CD8-positive, alpha-beta memory T cell (primary cell): ENCODE measurements at regions not wholly inside any gene's neighbourhood (a gene's known extent, or its start where the extent isn't known, plus 50 kb on each side); places are given as distances from the start of the nearest gene placed in this dataset.

ENCODE experiments used
- CTCF ChIA-PET: fragments of 350-600 bp; sonication (Branson Sonifier 250); formaldehyde crosslinking; loops from one replicate; lab custom pipeline; 2021; ENCODE audit warnings: antibody characterized with exemption; lab: Charles Lee
- POLR2A ChIA-PET: fragments of 350-600 bp; sonication (Branson Sonifier 250); formaldehyde crosslinking; loops from one replicate; lab custom pipeline; 2021; ENCODE audit warnings: antibody characterized with exemption; lab: Charles Lee
- DNase-seq, 5 donors: peaks; one replicate each; pipeline versions ENCODE4 v3.0.0 to v3.0.0-alpha.2; 2020 to 2022; ENCODE audit warnings: mixed read lengths in 1 of 5
- H3K27ac ChIP-seq: one replicate; pipeline ENCODE4 v1.7.0; 2013; ENCODE audit warnings: low read depth, mild to moderate bottlenecking, low read length, moderate library complexity
- H3K27me3 ChIP-seq: 2 replicates; pipeline ENCODE4 v1.7.0; 2013; ENCODE audit warnings: low read length, mild to moderate bottlenecking; ENCODE audit not compliant: insufficient read depth, poor library complexity, severe bottlenecking
- H3K36me3 ChIP-seq: 2 replicates; pipeline ENCODE4 v1.7.0; 2013; ENCODE audit warnings: mild to moderate bottlenecking, low read length, moderate library complexity; ENCODE audit not compliant: insufficient read depth
- H3K4me1 ChIP-seq: 2 replicates; pipeline ENCODE4 v1.7.0; 2013; ENCODE audit warnings: mild to moderate bottlenecking, low read length, moderate library complexity; ENCODE audit not compliant: insufficient read depth
- H3K4me3 ChIP-seq: 2 replicates; pipeline ENCODE4 v1.7.0; 2013; ENCODE audit warnings: mild to moderate bottlenecking, low read length
- H3K9me3 ChIP-seq: 2 replicates; pipeline ENCODE4 v1.7.0; 2013; ENCODE audit warnings: mild to moderate bottlenecking, low read length
- H3K27ac Mint-ChIP-seq, 8 donors: one replicate each; pipeline ENCODE4 v1.8.0; 2020 to 2021; ENCODE audit warnings: mixed read lengths in 8 of 8, mild to moderate bottlenecking in 6 of 8, inconsistent platforms in 3 of 8, moderate library complexity in 3 of 8
- H3K27me3 Mint-ChIP-seq, 2 donors: one replicate each; pipeline ENCODE4 v1.8.0; 2020 to 2021; ENCODE audit warnings: mixed read lengths in 2 of 2, mild to moderate bottlenecking in 1 of 2, moderate library complexity in 1 of 2
- H3K36me3 Mint-ChIP-seq, 3 donors: one replicate each; pipeline ENCODE4 v1.8.0; 2020 to 2021; ENCODE audit warnings: mixed read lengths in 3 of 3, inconsistent platforms in 1 of 3, mild to moderate bottlenecking in 1 of 3
- H3K4me1 Mint-ChIP-seq, 3 donors: one replicate each; pipeline ENCODE4 v1.8.0; 2020 to 2021; ENCODE audit warnings: mixed read lengths in 3 of 3, inconsistent platforms in 1 of 3, mild to moderate bottlenecking in 1 of 3
- H3K4me3 Mint-ChIP-seq, 7 donors: one replicate each; pipeline ENCODE4 v1.8.0; 2020 to 2021; ENCODE audit warnings: mixed read lengths in 7 of 7, mild to moderate bottlenecking in 6 of 7, moderate library complexity in 4 of 7, inconsistent platforms in 2 of 7
- H3K9me3 Mint-ChIP-seq, 5 donors: one replicate each; pipeline ENCODE4 v1.8.0; 2020 to 2022; ENCODE audit warnings: mixed read lengths in 5 of 5, mild to moderate bottlenecking in 3 of 5, moderate library complexity in 2 of 5, inconsistent platforms in 1 of 5

- Mint-ChIP-seq H3K9me3 (no peaks in the 10 kb centered on the region), H3K36me3 (no peaks in the 10 kb centered on the region), H3K27me3 (peaks cover 0 to 2% of the 10 kb centered on the region in 2 donors), H3K4me3 (no peak overlapping the region), H3K4me1 (peaks cover 2 to 4% (median 3%) of the 10 kb centered on the region in 3 donors), H3K27ac (no peak overlapping the region)
- CTCF ChIA-PET: interaction anchor here (0.6 kb wide), 1 partner anchor 78 kb away, joined by 3 read pairs; the partner anchor contains the start of gene CTLA4
- no peak for DNase-seq
- no peaks in the 10 kb centered on the region for H3K36me3 ChIP-seq
- H3K9me3 ChIP-seq: no peaks in the 10 kb centered on the region
- H3K27me3 ChIP-seq: no peaks in the 10 kb centered on the region
- POLR2A ChIA-PET: no interaction called here
- H3K4me1 ChIP-seq: no peaks in the 10 kb centered on the region
- H3K27ac ChIP-seq: no peak overlapping the region
- H3K4me3 ChIP-seq: no peak overlapping the region
Measured at GRCh38 chr2:203789618-203790017, 78.0 kb upstream of the CTLA4 start.

GRCh38 chr2:203790134-203790852, 77.3 kb upstream of the CTLA4 start:
- no peaks in the 10 kb centered on the region for H3K9me3 ChIP-seq
- ChIA-PET CTCF (interaction anchor here (0.6 to 1.4 kb wide), 3 partner anchors 9 to 77 kb away, joined by 3 to 5 read pairs (median 3); partner anchors contain the start of gene CTLA4), POLR2A (no interaction called here)
- Mint-ChIP-seq H3K4me1 (no peaks in the 10 kb centered on the region), H3K36me3 (no peaks in the 10 kb centered on the region), H3K27me3 (peaks cover 0 to 2% of the 10 kb centered on the region in 2 donors), H3K4me3 (no peak overlapping the region), H3K9me3 (no peaks in the 10 kb centered on the region), H3K27ac (peak overlapping the region in 1 of 8 donors; percentile 55)
- no peak overlapping the region for H3K27ac ChIP-seq
- no peaks in the 10 kb centered on the region for H3K36me3 ChIP-seq
- no peak overlapping the region for H3K4me3 ChIP-seq
- H3K4me1 ChIP-seq: no peaks in the 10 kb centered on the region
- no peaks in the 10 kb centered on the region for H3K27me3 ChIP-seq
- no peak for DNase-seq

- CTCF ChIA-PET: no interaction called here
- Mint-ChIP-seq H3K4me1 (peaks cover 0 to 18% (median 3%) of the 10 kb centered on the region in 3 donors), H3K27me3 (no peaks in the 10 kb centered on the region), H3K27ac (no peak overlapping the region), H3K4me3 (no peak overlapping the region), H3K9me3 (peaks cover 4 to 14% (median 11%) of the 10 kb centered on the region in 5 donors), H3K36me3 (peaks cover 0 to 11% (median 1%) of the 10 kb centered on the region in 3 donors)
- H3K27ac ChIP-seq: no peak overlapping the region
- DNase-seq: no peak
- H3K4me3 ChIP-seq: no peak overlapping the region
- no peaks in the 10 kb centered on the region for H3K9me3 ChIP-seq
- no peaks in the 10 kb centered on the region for H3K27me3 ChIP-seq
- POLR2A ChIA-PET: no interaction called here
- H3K4me1 ChIP-seq: no peaks in the 10 kb centered on the region
- H3K36me3 ChIP-seq: no peaks in the 10 kb centered on the region
Measured at GRCh38 chr2:203796248-203797010, 71.1 kb upstream of the CTLA4 start.

GRCh38 chr2:203797276-203797675, 70.3 kb upstream of the CTLA4 start:
- Mint-ChIP-seq H3K4me3 (no peak overlapping the region), H3K9me3 (peaks cover 6 to 16% (median 12%) of the 10 kb centered on the region in 5 donors), H3K27me3 (no peaks in the 10 kb centered on the region), H3K4me1 (peaks cover 1 to 21% (median 5%) of the 10 kb centered on the region in 3 donors), H3K36me3 (peaks cover 0 to 14% (median 1%) of the 10 kb centered on the region in 3 donors), H3K27ac (no peak overlapping the region)
- Histone ChIP-seq H3K4me1 (peaks cover 2% of the 10 kb centered on the region), H3K36me3 (no peaks in the 10 kb centered on the region), H3K4me3 (no peak overlapping the region), H3K27ac (no peak overlapping the region), H3K9me3 (no peaks in the 10 kb centered on the region), H3K27me3 (no peaks in the 10 kb centered on the region)
- POLR2A ChIA-PET: no interaction called here
- DNase-seq: no peak
- CTCF ChIA-PET: no interaction called here

GRCh38 chr2:203797712-203798111, 69.9 kb upstream of the CTLA4 start:
- no peaks in the 10 kb centered on the region for H3K9me3 ChIP-seq
- H3K27ac ChIP-seq: no peak overlapping the region
- no peak overlapping the region for H3K4me3 ChIP-seq
- Mint-ChIP-seq H3K36me3 (peaks cover 0 to 14% (median 1%) of the 10 kb centered on the region in 3 donors), H3K27ac (no peak overlapping the region), H3K27me3 (no peaks in the 10 kb centered on the region), H3K4me3 (no peak overlapping the region), H3K9me3 (peaks cover 6 to 16% (median 12%) of the 10 kb centered on the region in 5 donors), H3K4me1 (peaks cover 5 to 25% (median 9%) of the 10 kb centered on the region in 3 donors)
- H3K4me1 ChIP-seq: peaks cover 6% of the 10 kb centered on the region
- ChIA-PET CTCF (no interaction called here), POLR2A (no interaction called here)
- H3K36me3 ChIP-seq: no peaks in the 10 kb centered on the region
- no peaks in the 10 kb centered on the region for H3K27me3 ChIP-seq
- DNase-seq: no peak

- no peak for DNase-seq
- Histone ChIP-seq H3K4me1 (peaks cover 14% of the 10 kb centered on the region), H3K36me3 (no peaks in the 10 kb centered on the region), H3K9me3 (no peaks in the 10 kb centered on the region), H3K4me3 (no peak overlapping the region), H3K27ac (no peak overlapping the region), H3K27me3 (no peaks in the 10 kb centered on the region)
- no peak overlapping the region for H3K27ac Mint-ChIP-seq
- CTCF ChIA-PET: interaction anchor here (0.9 kb wide), 1 partner anchor 17 kb away, joined by 3 read pairs; no protein-coding TSS in a partner anchor
- no peak overlapping the region for H3K4me3 Mint-ChIP-seq
- POLR2A ChIA-PET: no interaction called here
- peaks cover 6 to 16% (median 12%) of the 10 kb centered on the region in 5 donors for H3K9me3 Mint-ChIP-seq
- H3K4me1 Mint-ChIP-seq: peaks cover 13 to 33% (median 17%) of the 10 kb centered on the region in 3 donors
- H3K27me3 Mint-ChIP-seq: no peaks in the 10 kb centered on the region
- H3K36me3 Mint-ChIP-seq: peaks cover 0 to 14% (median 1%) of the 10 kb centered on the region in 3 donors
Measured at GRCh38 chr2:203798296-203799087, 69.1 kb upstream of the CTLA4 start.

- H3K36me3 ChIP-seq: no peaks in the 10 kb centered on the region
- H3K9me3 ChIP-seq: no peaks in the 10 kb centered on the region
- no peak for DNase-seq
- peaks cover 26% of the 10 kb centered on the region for H3K4me1 ChIP-seq
- CTCF ChIA-PET: interaction anchor here (1.6 kb wide), 1 partner anchor 15 kb away, joined by 5 read pairs; no protein-coding TSS in a partner anchor
- peak overlapping the region in 3 of 8 donors; percentile 5 to 51 (median 5) for H3K27ac Mint-ChIP-seq
- no peak overlapping the region for H3K27ac ChIP-seq
- peaks cover 27 to 47% (median 31%) of the 10 kb centered on the region in 3 donors for H3K4me1 Mint-ChIP-seq
- peaks cover 6 to 16% (median 12%) of the 10 kb centered on the region in 5 donors for H3K9me3 Mint-ChIP-seq
- H3K4me3 ChIP-seq: no peak overlapping the region
- no peaks in the 10 kb centered on the region for H3K27me3 ChIP-seq
- H3K27me3 Mint-ChIP-seq: no peaks in the 10 kb centered on the region
- H3K36me3 Mint-ChIP-seq: peaks cover 0 to 14% (median 1%) of the 10 kb centered on the region in 3 donors
- no peak overlapping the region for H3K4me3 Mint-ChIP-seq
- POLR2A ChIA-PET: no interaction called here
Measured at GRCh38 chr2:203799908-203800307, 67.7 kb upstream of the CTLA4 start.
